A673 (cell line): ENCODE measurements at regions not wholly inside any gene's neighbourhood (a gene's known extent, or its start where the extent isn't known, plus 50 kb on each side); places are given as distances from the start of the nearest gene placed in this dataset.

Experiments
- CTCF ChIP-seq: fragments of 300-800, 200-600 bp; sonication (generic); conservative IDR thresholded peaks from 2 replicates; pipeline ENCODE4 v1.5.1; 2017; ENCODE audit warnings: low read depth, mild to moderate bottlenecking, antibody characterized with exemption, low read length, moderate library complexity, mixed read lengths
- EZH2 ChIP-seq: fragments of 200-600 bp; sonication (generic); IDR thresholded peaks from 2 replicates; pipeline ENCODE4 v1.6.1; 2017; ENCODE audit warnings: borderline replicate concordance, low read depth, mild to moderate bottlenecking, mixed read lengths, antibody characterized with exemption, low read length; ENCODE audit not compliant: poor library complexity, severe bottlenecking

- TF ChIP-seq CTCF (no peak), EZH2 (no peak)
These were observed 101.7 kb upstream of the BMP2 start for GRCh38 chr20:6665621-6666355.
